Immature natural killer cell (primary cell): ENCODE measurements at regions not wholly inside any gene's neighbourhood (a gene's known extent, or its start where the extent isn't known, plus 50 kb on each side); places are given as distances from the start of the nearest gene placed in this dataset.
"Not testable (repeated sequence)": the region's sequence is repeated elsewhere in the genome, so short reads cannot be mapped to it uniquely, and the experiment has no call there.

Experiments
- DNase-seq, 3 donors: peaks; one replicate each; pipeline ENCODE4 v3.0.0; 2022; ENCODE audit warnings: mixed read lengths in 1 of 3
- H3K27ac Mint-ChIP-seq, 6 donors: one replicate each; pipeline ENCODE4 v1.8.0; 2020; ENCODE audit warnings: mixed read lengths in 6 of 6, mild to moderate bottlenecking in 5 of 6, inconsistent platforms in 4 of 6, moderate library complexity in 3 of 6
- H3K27me3 Mint-ChIP-seq, 3 donors: one replicate each; pipeline ENCODE4 v1.8.0; 2020 to 2021; ENCODE audit warnings: low read depth in 3 of 3, mild to moderate bottlenecking in 3 of 3, mixed read lengths in 3 of 3, moderate library complexity in 3 of 3, inconsistent platforms in 1 of 3
- H3K36me3 Mint-ChIP-seq, 3 donors: one replicate each; pipeline ENCODE4 v1.8.0; 2020; ENCODE audit warnings: mixed read lengths in 3 of 3, inconsistent platforms in 2 of 3, mild to moderate bottlenecking in 2 of 3
- H3K4me1 Mint-ChIP-seq, 2 donors: one replicate each; pipeline ENCODE4 v1.8.0; 2020; ENCODE audit warnings: inconsistent platforms in 2 of 2, mild to moderate bottlenecking in 2 of 2, mixed read lengths in 2 of 2, moderate library complexity in 1 of 2
- H3K4me3 Mint-ChIP-seq, 5 donors: one replicate each; pipeline ENCODE4 v1.8.0; 2020; ENCODE audit warnings: mild to moderate bottlenecking in 5 of 5, mixed read lengths in 5 of 5, inconsistent platforms in 3 of 5, moderate library complexity in 3 of 5
- H3K9me3 Mint-ChIP-seq, 6 donors: one replicate each; pipeline ENCODE4 v1.8.0; 2020; ENCODE audit warnings: mild to moderate bottlenecking in 6 of 6, mixed read lengths in 6 of 6, inconsistent platforms in 4 of 6, moderate library complexity in 3 of 6

GRCh38 chr10:16227674-16228073, 209.1 kb upstream of the PTER start:
- no peaks in the 10 kb centered on the region for H3K4me1 Mint-ChIP-seq
- H3K27me3 Mint-ChIP-seq, result peaks cover 4 to 13% (median 8%) of the 10 kb centered on the region in 3 donors
- peaks cover 5 to 37% (median 25%) of the 10 kb centered on the region in 6 donors for H3K9me3 Mint-ChIP-seq
- no peak overlapping the region for H3K27ac Mint-ChIP-seq
- H3K36me3 Mint-ChIP-seq, result peaks cover 4 to 6% (median 4%) of the 10 kb centered on the region in 3 donors
- DNase-seq, result no peak
- H3K4me3 Mint-ChIP-seq, result no peak overlapping the region

- no peak overlapping the region for H3K27ac Mint-ChIP-seq
- no peak overlapping the region for H3K4me3 Mint-ChIP-seq
- no peak for DNase-seq
- H3K27me3 Mint-ChIP-seq, result peaks cover 3 to 8% (median 7%) of the 10 kb centered on the region in 3 donors
- H3K36me3 Mint-ChIP-seq, result peaks cover 0 to 4% (median 0%) of the 10 kb centered on the region in 3 donors
- H3K4me1 Mint-ChIP-seq, result no peaks in the 10 kb centered on the region
- H3K9me3 Mint-ChIP-seq, result peaks cover 5 to 15% (median 10%) of the 10 kb centered on the region in 6 donors
Observed at GRCh38 chr10:16231176-16231575, 205.6 kb upstream of the PTER start.

GRCh38 chr10:16231734-16232435, 204.9 kb upstream of the PTER start:
- H3K36me3 Mint-ChIP-seq, result peaks cover 0 to 4% (median 0%) of the 10 kb centered on the region in 3 donors
- H3K27ac Mint-ChIP-seq, result no peak overlapping the region
- peaks cover 3 to 8% (median 7%) of the 10 kb centered on the region in 3 donors for H3K27me3 Mint-ChIP-seq
- no peak for DNase-seq
- H3K9me3 Mint-ChIP-seq, result peaks cover 5 to 15% (median 10%) of the 10 kb centered on the region in 6 donors
- no peak overlapping the region for H3K4me3 Mint-ChIP-seq
- H3K4me1 Mint-ChIP-seq, result no peaks in the 10 kb centered on the region

GRCh38 chr10:16232441-16232840, 204.4 kb upstream of the PTER start:
- peaks cover 0 to 11% (median 6%) of the 10 kb centered on the region in 6 donors for H3K9me3 Mint-ChIP-seq
- peaks cover 1 to 8% (median 7%) of the 10 kb centered on the region in 3 donors for H3K27me3 Mint-ChIP-seq
- no peak overlapping the region for H3K27ac Mint-ChIP-seq
- H3K4me3 Mint-ChIP-seq, result no peak overlapping the region
- H3K4me1 Mint-ChIP-seq, result no peaks in the 10 kb centered on the region
- no peak for DNase-seq
- no peaks in the 10 kb centered on the region for H3K36me3 Mint-ChIP-seq

- Mint-ChIP-seq H3K36me3 (no peaks in the 10 kb centered on the region), H3K9me3 (peaks cover 0 to 2% (median 0%) of the 10 kb centered on the region in 6 donors), H3K4me3 (no peak overlapping the region)
Observed at GRCh38 chr10:16234916-16235315, 201.9 kb upstream of the PTER start.

GRCh38 chr10:16242446-16242845, 194.4 kb upstream of the PTER start:
- Mint-ChIP-seq H3K9me3 (peaks cover 0 to 16% (median 0%) of the 10 kb centered on the region in 6 donors), H3K4me3 (no peak overlapping the region), H3K4me1 (no peaks in the 10 kb centered on the region)

More at GRCh38 chr10:16234916-16235315, 201.9 kb upstream of the PTER start:
- H3K27me3 Mint-ChIP-seq, result peaks cover 0 to 7% (median 2%) of the 10 kb centered on the region in 3 donors
- no peaks in the 10 kb centered on the region for H3K4me1 Mint-ChIP-seq
- no peak overlapping the region for H3K27ac Mint-ChIP-seq
- no peak for DNase-seq

GRCh38 chr10:16242859-16243613, 193.8 kb upstream of the PTER start:
- Mint-ChIP-seq H3K36me3 (no peaks in the 10 kb centered on the region), H3K27me3 (peaks cover 0 to 3% (median 2%) of the 10 kb centered on the region in 3 donors), H3K4me1 (no peaks in the 10 kb centered on the region), H3K27ac (no peak overlapping the region), H3K4me3 (no peak overlapping the region), H3K9me3 (peaks cover 0 to 16% (median 0%) of the 10 kb centered on the region in 6 donors)
- DNase-seq, result no peak

More at GRCh38 chr10:16242446-16242845, 194.4 kb upstream of the PTER start:
- Mint-ChIP-seq H3K27me3 (peaks cover 0 to 2% (median 1%) of the 10 kb centered on the region in 3 donors), H3K27ac (no peak overlapping the region), H3K36me3 (no peaks in the 10 kb centered on the region)
- DNase-seq, result no peak

- H3K4me1 Mint-ChIP-seq, H3K27me3 Mint-ChIP-seq, H3K36me3 Mint-ChIP-seq, H3K4me3 Mint-ChIP-seq, DNase-seq, H3K9me3 Mint-ChIP-seq, H3K27ac Mint-ChIP-seq: not testable (repeated sequence)
Observed at GRCh38 chr10:16250136-16250535, 186.7 kb upstream of the PTER start.

- Mint-ChIP-seq H3K27me3 (peaks cover 0 to 19% (median 2%) of the 10 kb centered on the region in 3 donors), H3K9me3 (peaks cover 2 to 9% (median 4%) of the 10 kb centered on the region in 6 donors), H3K4me3 (no peak overlapping the region), H3K36me3 (no peaks in the 10 kb centered on the region), H3K4me1 (no peaks in the 10 kb centered on the region), H3K27ac (no peak overlapping the region)
- DNase-seq, result no peak
Observed at GRCh38 chr10:16256336-16256735, 180.5 kb upstream of the PTER start.

GRCh38 chr10:16258291-16259040, 178.3 kb upstream of the PTER start:
- Mint-ChIP-seq H3K9me3 (peaks cover 2 to 9% (median 5%) of the 10 kb centered on the region in 6 donors), H3K27ac (no peak overlapping the region)

GRCh38 chr10:16259726-16260125, 177.1 kb upstream of the PTER start:
- Mint-ChIP-seq H3K27ac (no peak overlapping the region), H3K36me3 (no peaks in the 10 kb centered on the region), H3K9me3 (peaks cover 0 to 9% (median 4%) of the 10 kb centered on the region in 6 donors), H3K27me3 (peaks cover 2 to 12% (median 5%) of the 10 kb centered on the region in 3 donors), H3K4me3 (no peak overlapping the region), H3K4me1 (no peaks in the 10 kb centered on the region)
- no peak for DNase-seq

More at GRCh38 chr10:16258291-16259040, 178.3 kb upstream of the PTER start:
- no peak for DNase-seq
- H3K36me3 Mint-ChIP-seq, result no peaks in the 10 kb centered on the region
- H3K4me3 Mint-ChIP-seq, result no peak overlapping the region
- H3K4me1 Mint-ChIP-seq, result no peaks in the 10 kb centered on the region
- H3K27me3 Mint-ChIP-seq, result peaks cover 2 to 19% (median 2%) of the 10 kb centered on the region in 3 donors

- Mint-ChIP-seq H3K27ac (no peak overlapping the region), H3K27me3 (peaks cover 2 to 12% (median 5%) of the 10 kb centered on the region in 3 donors)
- DNase-seq, result no peak
Observed at GRCh38 chr10:16260388-16260787, 176.4 kb upstream of the PTER start.

GRCh38 chr10:16271571-16271970, 165.2 kb upstream of the PTER start:
- no peak for DNase-seq
- H3K27ac Mint-ChIP-seq, result no peak overlapping the region
- H3K9me3 Mint-ChIP-seq, result peaks cover 0 to 4% (median 0%) of the 10 kb centered on the region in 6 donors
- no peaks in the 10 kb centered on the region for H3K4me1 Mint-ChIP-seq
- H3K27me3 Mint-ChIP-seq, result peaks cover 0 to 7% (median 0%) of the 10 kb centered on the region in 3 donors
- H3K4me3 Mint-ChIP-seq, result no peak overlapping the region
- no peaks in the 10 kb centered on the region for H3K36me3 Mint-ChIP-seq

More at GRCh38 chr10:16260388-16260787, 176.4 kb upstream of the PTER start:
- no peak overlapping the region for H3K4me3 Mint-ChIP-seq
- H3K36me3 Mint-ChIP-seq, result no peaks in the 10 kb centered on the region
- no peaks in the 10 kb centered on the region for H3K4me1 Mint-ChIP-seq
- H3K9me3 Mint-ChIP-seq, result peaks cover 0 to 9% (median 3%) of the 10 kb centered on the region in 6 donors
